Activated CD8-positive, alpha-beta memory T cell treated with anti-CD3 and anti-CD28 coated beads for 1 hour (primary cell): ENCODE measurements at regions not wholly inside any gene's neighbourhood (a gene's known extent, or its start where the extent isn't known, plus 50 kb on each side); places are given as distances from the start of the nearest gene placed in this dataset.

ENCODE experiments used
- DNase-seq, 2 donors: peaks; one replicate each; pipeline ENCODE4 v3.0.0-alpha.2; 2020; ENCODE audit warnings: low read depth in 1 of 2; ENCODE audit errors: extremely low read depth in 1 of 2

DNA sequence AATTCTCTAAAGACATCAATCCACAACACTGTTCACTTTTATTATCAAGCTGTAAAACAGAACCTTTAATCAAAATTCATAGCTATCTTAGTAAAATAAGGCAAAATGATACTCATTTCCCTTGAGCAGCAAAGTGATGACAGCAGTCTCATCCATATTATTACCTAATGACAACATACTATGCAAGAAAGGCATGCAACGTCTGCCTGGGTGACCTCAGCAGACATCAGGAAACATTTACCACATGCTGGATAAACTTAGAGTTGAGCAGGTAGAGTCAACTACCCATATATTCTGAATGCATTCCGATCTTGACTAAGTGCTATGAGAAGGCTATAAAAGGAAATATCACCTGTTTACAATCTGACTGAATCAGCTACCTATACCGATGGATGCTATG lies 145.1 kb downstream of the SIPA1L2 start:
- no peak for DNase-seq

- no peak for DNase-seq
Observed at GRCh38 chr1:232483826-232484225, 146.1 kb downstream of the SIPA1L2 start.

DNA sequence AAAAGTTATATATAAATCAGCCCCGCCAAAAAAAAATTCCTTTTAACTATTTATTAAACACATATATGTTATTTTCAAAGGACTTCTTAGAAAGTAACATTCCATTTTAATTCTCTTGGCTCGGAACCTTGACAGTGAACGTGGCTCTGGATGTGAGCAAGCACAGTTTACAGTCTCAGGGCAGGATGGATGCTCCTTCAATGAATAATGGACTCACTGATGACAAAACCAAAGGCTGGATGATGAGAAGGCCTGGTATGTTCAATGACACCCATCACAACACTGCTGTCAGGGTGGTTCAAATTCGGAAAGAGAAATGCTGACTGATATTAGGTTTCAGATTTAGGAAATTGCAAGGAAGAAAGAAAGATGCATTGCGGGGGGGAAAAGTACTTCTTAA lies 148.8 kb downstream of the SIPA1L2 start:
- DNase-seq = no peak

- no peak for DNase-seq
Observed at GRCh38 chr1:232477728-232478127, 152.2 kb downstream of the SIPA1L2 start.

DNA sequence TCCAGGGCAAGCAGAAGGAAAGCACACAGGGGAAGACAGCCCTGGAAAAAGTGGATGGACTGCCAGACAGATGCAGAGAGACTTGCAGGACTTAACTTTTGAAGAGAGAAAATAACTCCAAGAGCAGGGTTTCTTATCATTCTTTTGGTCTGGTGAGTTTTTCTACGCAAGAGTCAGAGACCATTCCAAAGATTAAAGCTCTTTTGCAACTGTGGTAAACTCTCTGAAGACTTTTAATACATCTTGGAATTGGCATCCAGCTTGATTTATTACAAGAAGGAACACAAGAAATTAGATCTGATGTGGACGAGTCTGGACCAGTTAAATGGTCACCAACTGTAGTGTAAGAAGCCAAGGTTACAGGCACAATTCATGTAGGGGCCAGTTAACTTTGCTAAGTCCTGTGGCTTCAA lies 153.4 kb downstream of the SIPA1L2 start:
- no peak for DNase-seq

GRCh38 chr1:232474826-232475225 lies 155.1 kb downstream of the SIPA1L2 start:
- DNase-seq = no peak

DNA sequence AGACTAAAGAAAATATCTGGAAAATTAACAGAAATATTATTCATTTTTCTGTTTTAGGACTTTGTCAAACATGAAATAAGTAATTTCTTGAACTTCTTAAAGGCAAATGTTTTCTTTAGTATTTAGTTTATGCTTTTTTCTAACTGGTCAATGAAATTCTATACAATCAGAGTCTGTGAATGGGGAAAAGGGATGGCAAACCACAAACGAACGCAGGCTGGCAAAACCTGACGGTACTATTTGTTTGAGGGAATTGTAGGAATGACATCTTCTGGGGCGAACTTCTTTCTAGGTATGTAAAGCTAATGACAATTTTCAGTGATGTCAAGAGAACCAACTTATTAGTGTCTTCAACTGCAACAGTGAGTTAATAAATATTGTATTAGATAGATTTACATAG lies 156.0 kb downstream of the SIPA1L2 start:
- DNase-seq = no peak

GRCh38 chr1:232473324-232473723 lies 156.6 kb downstream of the SIPA1L2 start:
- no peak for DNase-seq

- DNase-seq = no peak
Observed at GRCh38 chr1:232472485-232473041, 157.4 kb downstream of the SIPA1L2 start.

DNA sequence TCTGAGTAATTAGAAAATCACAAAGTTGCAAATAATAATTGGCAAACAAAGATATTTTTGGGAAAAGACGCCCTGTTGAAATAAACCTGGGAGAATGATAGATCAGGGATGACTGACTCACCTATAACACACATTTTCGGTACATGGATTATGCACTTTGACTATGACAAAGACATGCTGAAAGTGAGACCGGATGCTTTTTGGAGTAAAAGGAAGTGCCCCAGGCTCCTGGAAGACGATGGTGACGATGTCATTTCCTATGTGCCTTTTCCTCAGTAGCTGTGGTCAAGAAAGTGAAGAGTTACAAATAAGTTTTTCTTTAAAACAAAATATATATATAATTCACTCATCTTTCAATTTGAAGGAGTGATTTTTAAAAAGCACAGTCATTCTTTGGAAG lies 158.7 kb downstream of the SIPA1L2 start:
- no peak for DNase-seq

DNA sequence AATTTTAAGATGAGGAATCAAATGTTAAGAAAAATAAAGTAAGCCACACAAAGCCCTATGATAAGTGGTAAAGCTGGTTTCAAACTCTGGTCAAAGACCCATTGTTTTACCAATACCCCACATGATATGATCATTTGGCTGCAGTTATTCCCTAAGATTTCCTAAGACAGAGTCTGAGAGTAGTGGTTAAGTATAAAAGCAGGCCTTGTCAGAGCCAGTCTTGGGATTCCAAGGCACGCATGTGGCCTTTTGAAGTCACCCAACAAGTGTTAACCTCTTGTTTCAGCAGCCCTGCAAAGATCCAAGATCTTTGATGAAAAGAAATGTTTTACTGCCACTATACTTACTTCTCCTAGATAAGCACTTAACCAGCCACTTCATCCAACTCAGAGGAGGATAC lies 159.2 kb downstream of the SIPA1L2 start:
- DNase-seq = no peak

DNA sequence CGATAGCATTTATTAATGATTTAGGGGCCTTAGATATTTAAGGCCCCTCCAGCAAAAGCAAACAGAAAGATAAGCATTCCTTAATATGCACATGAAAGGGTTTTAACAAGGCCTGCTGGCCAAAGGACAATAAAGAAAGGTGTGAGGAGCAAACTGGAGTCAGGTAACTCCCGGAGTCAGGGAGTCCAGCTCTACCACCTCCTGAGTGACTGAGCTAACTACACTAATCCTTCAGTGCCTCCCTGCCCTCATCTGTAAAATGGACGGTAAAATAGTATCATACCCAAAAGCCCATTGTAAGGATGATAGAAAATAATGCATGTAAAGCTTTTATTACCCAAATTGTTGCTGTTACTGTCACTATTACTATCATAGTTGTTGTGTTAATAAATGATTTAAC lies 161.7 kb downstream of the SIPA1L2 start:
- no peak for DNase-seq

DNA sequence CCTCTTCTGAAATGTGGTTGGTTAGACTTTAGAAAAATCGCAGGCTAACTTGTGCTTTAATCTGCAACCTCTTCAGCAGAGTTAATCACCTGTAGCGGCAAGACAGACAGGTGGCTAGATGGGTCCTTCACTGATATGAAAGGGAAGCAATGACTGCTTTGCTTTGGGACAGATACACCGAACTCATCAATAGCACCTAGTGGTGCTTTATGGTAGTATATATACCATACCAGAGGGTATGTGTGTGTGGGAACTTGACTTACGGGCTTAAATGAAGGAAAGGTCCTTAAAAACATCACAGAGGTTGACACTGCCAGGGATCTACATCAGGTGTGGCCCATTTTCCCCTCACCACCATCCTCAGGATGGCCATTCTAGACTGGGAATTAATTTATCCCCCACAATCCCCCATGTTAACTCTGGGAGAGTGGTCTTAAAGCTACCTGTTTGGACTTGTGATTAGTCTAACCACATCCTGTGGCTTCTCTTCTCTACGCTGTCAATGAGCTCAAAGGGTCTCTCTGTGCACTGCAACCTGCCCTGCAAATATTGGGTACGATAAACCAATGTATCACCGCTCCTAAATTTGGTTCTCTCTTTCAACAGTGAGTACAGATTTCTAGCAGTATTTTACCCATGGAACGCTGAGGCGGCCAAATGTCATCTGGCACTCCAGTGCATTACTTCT lies 162.7 kb downstream of the SIPA1L2 start:
- no peak for DNase-seq

- DNase-seq = no peak
Observed at GRCh38 chr1:232464325-232464724, 165.6 kb downstream of the SIPA1L2 start.

GRCh38 chr1:232463225-232463624 lies 166.7 kb downstream of the SIPA1L2 start:
- DNase-seq = no peak

DNA sequence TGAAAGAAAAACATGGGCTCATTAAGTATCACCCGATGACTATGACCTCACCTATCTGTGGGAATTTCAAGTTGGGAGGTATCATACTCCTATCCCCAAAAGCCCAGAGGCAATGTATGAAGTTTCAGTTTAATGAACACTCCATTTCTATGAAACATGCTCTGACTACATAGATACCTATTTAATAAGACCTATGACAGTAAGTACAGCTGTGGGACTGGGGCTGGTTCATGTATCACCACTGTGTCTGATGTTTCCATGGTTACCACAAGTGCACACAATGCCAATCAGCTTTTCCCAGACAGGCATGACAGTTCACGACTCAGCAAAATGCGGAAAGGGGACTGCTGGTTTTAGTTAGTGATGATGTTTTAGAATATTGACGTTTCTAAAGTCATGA lies 167.7 kb downstream of the SIPA1L2 start:
- DNase-seq = no peak

- DNase-seq = no peak
Observed at GRCh38 chr1:232459826-232460225, 170.1 kb downstream of the SIPA1L2 start.

DNA sequence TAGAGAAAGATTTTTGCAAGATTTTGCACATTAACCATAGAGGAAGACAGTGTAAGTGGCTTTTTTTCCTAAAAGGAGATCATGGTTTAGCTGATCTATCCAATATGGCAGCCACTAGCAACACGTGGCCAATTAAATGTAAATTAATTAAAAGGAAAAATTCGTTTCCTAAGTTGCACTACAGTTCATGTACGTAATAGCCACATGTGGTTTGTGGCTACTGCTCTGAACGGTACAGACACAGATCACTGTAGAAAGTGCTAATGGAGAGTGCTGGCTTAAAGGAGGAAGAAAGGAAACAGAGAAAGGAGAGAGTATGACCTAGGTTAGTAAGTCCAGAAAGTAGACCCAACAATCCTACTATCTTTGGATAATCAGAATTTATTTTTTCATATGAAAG lies 170.8 kb downstream of the SIPA1L2 start:
- DNase-seq = no peak

GRCh38 chr1:232457595-232457994 lies 172.3 kb downstream of the SIPA1L2 start:
- no peak for DNase-seq

DNA sequence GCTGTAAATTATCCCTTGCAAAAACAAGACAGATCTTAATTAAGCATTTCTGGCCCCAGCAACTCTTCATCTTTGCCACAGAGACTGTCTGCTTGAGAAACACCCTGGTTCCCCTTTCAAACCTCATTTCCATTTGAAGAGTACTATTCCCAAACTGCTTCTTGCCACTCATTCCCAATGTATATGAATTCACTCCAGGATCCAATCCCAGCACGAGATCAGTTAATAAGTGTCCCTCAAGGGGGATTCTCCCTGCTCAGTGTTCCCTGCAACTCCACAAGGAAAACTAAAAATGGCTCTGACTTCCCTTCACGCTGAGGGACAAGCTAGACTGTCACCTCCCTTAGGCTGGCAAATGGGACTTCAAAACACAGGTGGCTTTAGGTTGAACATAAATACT lies 173.2 kb downstream of the SIPA1L2 start:
- DNase-seq = no peak

GRCh38 chr1:232454227-232454886 lies 175.6 kb downstream of the SIPA1L2 start:
- no peak for DNase-seq

DNA sequence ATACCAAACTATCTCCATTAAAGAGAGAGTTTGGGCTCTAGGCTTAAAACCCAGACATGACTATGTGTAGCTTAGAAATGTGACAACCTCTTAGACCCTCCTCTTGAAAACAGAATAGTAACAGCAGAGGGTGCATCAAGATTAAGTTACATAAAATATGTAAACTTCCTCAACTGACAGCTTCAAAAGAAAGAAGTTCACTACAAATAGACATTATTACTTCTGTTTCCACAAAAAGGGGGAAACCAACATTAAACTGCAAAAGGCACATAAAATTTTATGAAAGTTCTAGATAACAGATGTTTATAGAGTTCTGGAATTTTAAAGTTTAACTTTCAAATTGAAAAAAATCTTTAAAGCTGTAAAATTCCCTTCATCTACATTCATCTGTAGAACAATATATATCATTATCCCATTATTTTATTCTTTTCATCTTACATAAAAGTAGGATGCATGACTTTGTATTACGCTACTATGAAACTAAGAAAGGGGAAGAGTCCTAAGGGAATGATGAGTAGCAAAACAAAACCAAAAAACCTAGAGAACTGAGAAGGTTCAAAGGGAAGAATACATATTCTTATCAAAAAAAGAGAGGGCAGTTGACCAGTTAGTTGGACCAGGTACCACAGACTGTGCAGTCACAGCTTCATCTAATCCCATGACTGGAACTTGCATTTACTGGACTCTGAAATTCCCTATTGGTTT lies 177.0 kb downstream of the SIPA1L2 start:
- DNase-seq = no peak
